ENCODE measurements at regions not wholly inside any gene's neighbourhood (a gene's known extent, or its start where the extent isn't known, plus 50 kb on each side); places are given as distances from the start of the nearest gene placed in this dataset.

DNA sequence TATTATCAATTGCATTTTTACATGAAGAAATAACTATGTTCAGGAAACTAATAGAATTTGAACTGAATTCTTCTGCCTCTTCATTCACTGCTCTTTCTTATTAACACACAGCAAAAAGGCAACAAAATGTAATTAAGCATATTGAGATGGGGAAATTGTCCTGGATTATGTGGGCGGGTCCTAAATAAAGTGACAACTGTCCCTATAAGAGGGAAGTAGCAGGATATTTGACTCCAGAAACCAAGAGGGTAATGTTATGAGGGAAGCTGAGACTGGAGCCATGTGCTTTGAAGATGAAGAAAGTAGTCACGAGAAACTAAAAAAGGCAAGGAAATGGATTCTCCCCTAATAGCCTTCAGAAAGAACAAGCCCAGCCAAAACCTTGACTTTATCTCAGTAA lies 311.2 kb upstream of the PIK3R1 start:
- Histone ChIP-seq H3K27me3 (ENCODE audit: control insufficient read depth in 2 of 2, insufficient read depth in 2 of 2, low read length in 2 of 2) (peaks cover 0 to 3% of the 10 kb centered on the region in 2 experiments), H3K9ac (replicated peaks; ENCODE audit: extremely low read depth, insufficient read depth, low read length) (no peak overlapping the region), H4K20me1 (replicated peaks; ENCODE audit: control insufficient read depth, extremely low read depth, insufficient read depth, low read length) (no peaks in the 10 kb centered on the region), H3K4me2 (ENCODE audit: insufficient read depth, low read length) (no peak overlapping the region), H3K4me3 (replicated peaks in 1 of 3; ENCODE audit: insufficient read depth in 1 of 3, low read depth in 1 of 3, low read length in 3 of 3) (no peak overlapping the region), H3K27ac (ENCODE audit: insufficient read depth, low read depth, low read length) (no peak overlapping the region), H3K36me3 (ENCODE audit: control insufficient read depth in 2 of 2, extremely low read depth in 1 of 2, insufficient read depth in 2 of 2, low read length in 2 of 2) (no peaks in the 10 kb centered on the region), H3K79me2 (ENCODE audit: control insufficient read depth, insufficient read depth, low read length) (no peaks in the 10 kb centered on the region), H2AFZ (ENCODE audit: low read depth, low read length) (no peak overlapping the region), H3K4me1 (ENCODE audit: control insufficient read depth, extremely low read depth, insufficient read depth, low read length) (no peaks in the 10 kb centered on the region), H3K9me1 (replicated peaks; ENCODE audit: control insufficient read depth, extremely low read depth, insufficient read depth, low read length) (no peaks in the 10 kb centered on the region), H3K9me3 (replicated peaks; ENCODE audit: control insufficient read depth, insufficient read depth, low read length) (no peaks in the 10 kb centered on the region)
- FAIRE-seq (no peak), DNase-seq (ENCODE audit: low read depth, low spot score) (no peak)
- CTCF ChIA-PET: no interaction called here
- TF ChIP-seq FOS (IDR thresholded peaks at IDR 0.05; ENCODE audit: borderline replicate concordance, insufficient read depth, low read length) (no peak), JUN (IDR thresholded peaks at IDR 0.05; ENCODE audit: borderline replicate concordance, insufficient read depth, insufficient read length, low read depth) (no peak), CTCF (IDR thresholded peaks at IDR 0.05; ENCODE audit: extremely low read depth in 1 of 2, insufficient read depth in 1 of 2, low read depth in 1 of 2, low read length in 2 of 2) (no peak), POLR2A (IDR thresholded peaks at IDR 0.05; ENCODE audit: low read depth, low read length) (no peak)
- TF ChIP-seq, protein P1, sequence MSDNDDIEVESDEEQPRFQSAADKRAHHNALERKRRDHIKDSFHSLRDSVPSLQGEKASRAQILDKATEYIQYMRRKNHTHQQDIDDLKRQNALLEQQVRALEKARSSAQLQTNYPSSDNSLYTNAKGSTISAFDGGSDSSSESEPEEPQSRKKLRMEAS (IDR thresholded peaks at IDR 0.05; ENCODE audit: insufficient read depth, insufficient read length): no peak
- intact Hi-C loops (cut with micrococcal nuclease) (no loop called here), dilution Hi-C loops (cut with MboI; ENCODE audit: extremely low pct_ligation_motif_present, low sequenced_read_pairs) (no loop called here)
- BruUV-seq (replicated peaks): no TSS peak
- POLR2A ChIA-PET: no interaction called here

DNA sequence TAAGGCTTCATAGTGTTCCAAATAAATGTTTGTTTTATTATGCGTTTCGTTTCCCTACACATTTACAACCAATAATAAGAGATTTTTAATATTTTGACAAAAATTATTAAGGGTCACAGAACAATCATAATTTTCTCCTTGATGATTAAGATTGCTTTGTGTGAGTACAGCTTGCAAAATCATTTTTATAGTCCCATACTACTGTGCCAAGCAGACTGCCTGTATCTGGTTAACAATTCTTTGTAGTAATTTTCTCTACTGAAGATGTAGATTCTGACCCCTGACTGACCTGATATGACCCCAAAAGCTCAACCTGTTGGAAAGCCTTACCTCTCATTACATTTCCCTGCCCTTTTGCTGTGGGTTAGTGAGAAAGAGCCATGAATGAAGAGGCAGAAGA lies 311.9 kb upstream of the PIK3R1 start:
- no peak overlapping the region for H3K4me2 ChIP-seq (ENCODE audit: insufficient read depth, low read length)
- no peaks in the 10 kb centered on the region for H4K20me1 ChIP-seq (replicated peaks; ENCODE audit: control insufficient read depth, extremely low read depth, insufficient read depth, low read length)
- DNase-seq (ENCODE audit: low read depth, low spot score) (no peak), FAIRE-seq (no peak)
- BruUV-seq (replicated peaks): no TSS peak
- no peak overlapping the region for H2AFZ ChIP-seq (ENCODE audit: low read depth, low read length)
- TF ChIP-seq GATA2 (IDR thresholded peaks at IDR 0.05; ENCODE audit: insufficient read depth, insufficient read length, low read depth, low read length): no peak
- TF ChIP-seq POLR2AphosphoS5 (IDR thresholded peaks at IDR 0.05; ENCODE audit: insufficient read depth, low read depth, low read length): no peak
- no peak for TF ChIP-seq CTCF (IDR thresholded peaks at IDR 0.05; ENCODE audit: extremely low read depth in 1 of 2, insufficient read depth in 1 of 2, low read depth in 1 of 2, low read length in 2 of 2)
- no peak for TF ChIP-seq FOS (IDR thresholded peaks at IDR 0.05; ENCODE audit: borderline replicate concordance, insufficient read depth, low read length)
- TF ChIP-seq MYC (IDR thresholded peaks at IDR 0.05; ENCODE audit: low read depth, low read length): no peak
- TF ChIP-seq, protein P1 (IDR thresholded peaks at IDR 0.05; ENCODE audit: insufficient read depth, insufficient read length): no peak
- no peak for TF ChIP-seq POLR2A (IDR thresholded peaks at IDR 0.05; ENCODE audit: low read depth, low read length)
- TF ChIP-seq EZH2 (IDR thresholded peaks at IDR 0.05; ENCODE audit: borderline replicate concordance, low read depth, low read length, severe bottlenecking): no peak
- no peak for TF ChIP-seq JUN (IDR thresholded peaks at IDR 0.05; ENCODE audit: borderline replicate concordance, insufficient read depth, insufficient read length, low read depth)
- no peaks in the 10 kb centered on the region for H3K79me2 ChIP-seq (ENCODE audit: control insufficient read depth, insufficient read depth, low read length)
- H3K9me3 ChIP-seq (replicated peaks; ENCODE audit: control insufficient read depth, insufficient read depth, low read length): no peaks in the 10 kb centered on the region
- no peaks in the 10 kb centered on the region for H3K36me3 ChIP-seq (ENCODE audit: control insufficient read depth in 2 of 2, extremely low read depth in 1 of 2, insufficient read depth in 2 of 2, low read length in 2 of 2)
- H3K27me3 ChIP-seq (ENCODE audit: control insufficient read depth in 2 of 2, insufficient read depth in 2 of 2, low read length in 2 of 2): peaks cover 0 to 3% of the 10 kb centered on the region in 2 experiments
- POLR2A ChIA-PET: no interaction called here
- intact Hi-C loops (cut with micrococcal nuclease): no loop called here
- no peak overlapping the region for H3K9ac ChIP-seq (replicated peaks; ENCODE audit: extremely low read depth, insufficient read depth, low read length)
- CTCF ChIA-PET: no interaction called here
- H3K9me1 ChIP-seq (replicated peaks; ENCODE audit: control insufficient read depth, extremely low read depth, insufficient read depth, low read length): no peaks in the 10 kb centered on the region
- no peaks in the 10 kb centered on the region for H3K4me1 ChIP-seq (ENCODE audit: control insufficient read depth, extremely low read depth, insufficient read depth, low read length)
- H3K4me3 ChIP-seq (replicated peaks in 1 of 3; ENCODE audit: insufficient read depth in 1 of 3, low read depth in 1 of 3, low read length in 3 of 3): no peak overlapping the region
- no peak overlapping the region for H3K27ac ChIP-seq (ENCODE audit: insufficient read depth, low read depth, low read length)
- dilution Hi-C loops (cut with MboI; ENCODE audit: extremely low pct_ligation_motif_present, low sequenced_read_pairs): no loop called here

All from endothelial cell of umbilical vein (primary cell).